ENCODE measurements at regions not wholly inside any gene's neighbourhood (a gene's known extent, or its start where the extent isn't known, plus 50 kb on each side); places are given as distances from the start of the nearest gene placed in this dataset.
"Not testable (repeated sequence)": the region's sequence is repeated elsewhere in the genome, so short reads cannot be mapped to it uniquely, and the experiment has no call there.

- no peak for DNase-seq (ENCODE audit: low spot score in 2 of 2)
- FAIRE-seq, result no peak
These were observed 186.1 kb downstream of the ZNF608 start for GRCh38 chr5:124560370-124560769.

- FAIRE-seq (no peak), DNase-seq (ENCODE audit: low spot score in 2 of 2) (no peak)
These were observed 188.7 kb downstream of the ZNF608 start for GRCh38 chr5:124557761-124558160.

- no peak for FAIRE-seq
- no peak for DNase-seq (ENCODE audit: low spot score in 2 of 2)
These were observed 191.5 kb downstream of the ZNF608 start for GRCh38 chr5:124554746-124555578.

- DNase-seq (ENCODE audit: low spot score in 2 of 2) (no peak), FAIRE-seq (no peak)
These were observed 192.5 kb downstream of the ZNF608 start for GRCh38 chr5:124553911-124554310.

GRCh38 chr5:124552526-124552925 is 193.9 kb downstream of the ZNF608 start:
- no peak for DNase-seq (ENCODE audit: low spot score in 2 of 2)
- no peak for FAIRE-seq

- FAIRE-seq, result no peak
These were observed 194.5 kb downstream of the ZNF608 start for GRCh38 chr5:124551939-124552279.

GRCh38 chr5:124550731-124551130 is 195.7 kb downstream of the ZNF608 start:
- FAIRE-seq, result no peak
- DNase-seq (ENCODE audit: low spot score in 2 of 2), result no peak

More at GRCh38 chr5:124551939-124552279, 194.5 kb downstream of the ZNF608 start:
- no peak for DNase-seq (ENCODE audit: low spot score in 2 of 2)

GRCh38 chr5:124549891-124550436 is 196.5 kb downstream of the ZNF608 start:
- DNase-seq (ENCODE audit: low spot score in 2 of 2) (no peak), FAIRE-seq (no peak)

GRCh38 chr5:124546643-124547042 is 199.8 kb downstream of the ZNF608 start:
- FAIRE-seq (no peak), DNase-seq (ENCODE audit: low spot score in 2 of 2) (no peak)

- no peak for FAIRE-seq
- DNase-seq (ENCODE audit: low spot score in 2 of 2), result no peak
These were observed 201.9 kb downstream of the ZNF608 start for GRCh38 chr5:124544366-124545055.

GRCh38 chr5:124538931-124539330 is 207.5 kb downstream of the ZNF608 start:
- no peak for DNase-seq (ENCODE audit: low spot score in 2 of 2)
- no peak for FAIRE-seq

GRCh38 chr5:124538191-124538590 is 208.2 kb downstream of the ZNF608 start:
- FAIRE-seq, result no peak

GRCh38 chr5:124537522-124537921 is 208.9 kb downstream of the ZNF608 start:
- FAIRE-seq (no peak), DNase-seq (ENCODE audit: low spot score in 2 of 2) (no peak)

More at GRCh38 chr5:124538191-124538590, 208.2 kb downstream of the ZNF608 start:
- DNase-seq (ENCODE audit: low spot score in 2 of 2), result no peak

GRCh38 chr5:124537107-124537506 is 209.3 kb downstream of the ZNF608 start:
- FAIRE-seq, result no peak
- no peak for DNase-seq (ENCODE audit: low spot score in 2 of 2)

GRCh38 chr5:124536333-124536732 is 210.1 kb downstream of the ZNF608 start:
- DNase-seq (ENCODE audit: low spot score in 2 of 2) (no peak), FAIRE-seq (no peak)

GRCh38 chr5:124530916-124531315 is 215.5 kb downstream of the ZNF608 start:
- no peak for FAIRE-seq
- DNase-seq (ENCODE audit: low spot score in 2 of 2), result no peak

- FAIRE-seq (no peak), DNase-seq (ENCODE audit: low spot score in 2 of 2) (no peak)
These were observed 217.6 kb downstream of the ZNF608 start for GRCh38 chr5:124528838-124529237.

GRCh38 chr5:124527220-124527991 is 219.0 kb downstream of the ZNF608 start:
- FAIRE-seq, result no peak
- DNase-seq (ENCODE audit: low spot score in 2 of 2), result no peak

- not testable (repeated sequence) for DNase-seq (ENCODE audit: low spot score in 2 of 2); FAIRE-seq
These were observed 220.4 kb downstream of the ZNF608 start for GRCh38 chr5:124526079-124526478.

- DNase-seq (ENCODE audit: low spot score in 2 of 2) (no peak), FAIRE-seq (no peak)
These were observed 221.7 kb downstream of the ZNF608 start for GRCh38 chr5:124524552-124525232.

All from frontal cortex (tissue), 3 donors.